ENCODE measurements at regions not wholly inside any gene's neighbourhood (a gene's known extent, or its start where the extent isn't known, plus 50 kb on each side); places are given as distances from the start of the nearest gene placed in this dataset.

DNA sequence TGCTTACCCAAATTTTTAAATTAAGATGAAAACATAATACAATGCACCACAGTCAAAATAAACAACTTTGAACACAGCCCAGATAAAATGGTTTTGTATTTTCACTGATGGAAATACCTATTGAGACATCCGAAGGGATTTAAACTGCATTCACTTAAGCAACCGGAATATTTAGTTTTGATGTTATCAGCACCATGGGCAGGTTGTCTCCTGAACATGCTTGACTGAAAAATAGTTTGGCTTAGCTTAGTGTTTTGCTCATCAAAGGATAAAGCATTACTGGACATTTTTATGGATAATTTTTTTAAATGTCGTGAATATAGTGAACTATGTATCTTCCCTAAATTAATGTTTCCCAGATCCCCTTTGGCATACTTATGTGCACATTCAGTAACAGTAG, 177.5 kb downstream of the GJA1 start:
- TF ChIP-seq, protein P1, sequence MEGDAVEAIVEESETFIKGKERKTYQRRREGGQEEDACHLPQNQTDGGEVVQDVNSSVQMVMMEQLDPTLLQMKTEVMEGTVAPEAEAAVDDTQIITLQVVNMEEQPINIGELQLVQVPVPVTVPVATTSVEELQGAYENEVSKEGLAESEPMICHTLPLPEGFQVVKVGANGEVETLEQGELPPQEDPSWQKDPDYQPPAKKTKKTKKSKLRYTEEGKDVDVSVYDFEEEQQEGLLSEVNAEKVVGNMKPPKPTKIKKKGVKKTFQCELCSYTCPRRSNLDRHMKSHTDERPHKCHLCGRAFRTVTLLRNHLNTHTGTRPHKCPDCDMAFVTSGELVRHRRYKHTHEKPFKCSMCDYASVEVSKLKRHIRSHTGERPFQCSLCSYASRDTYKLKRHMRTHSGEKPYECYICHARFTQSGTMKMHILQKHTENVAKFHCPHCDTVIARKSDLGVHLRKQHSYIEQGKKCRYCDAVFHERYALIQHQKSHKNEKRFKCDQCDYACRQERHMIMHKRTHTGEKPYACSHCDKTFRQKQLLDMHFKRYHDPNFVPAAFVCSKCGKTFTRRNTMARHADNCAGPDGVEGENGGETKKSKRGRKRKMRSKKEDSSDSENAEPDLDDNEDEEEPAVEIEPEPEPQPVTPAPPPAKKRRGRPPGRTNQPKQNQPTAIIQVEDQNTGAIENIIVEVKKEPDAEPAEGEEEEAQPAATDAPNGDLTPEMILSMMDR (IDR thresholded peaks at IDR 0.05) = no peak
- Mint-ChIP-seq H3K4me1 (no peaks in the 10 kb centered on the region), H3K9me3 (no peaks in the 10 kb centered on the region), H3K27me3 (no peaks in the 10 kb centered on the region), H3K27ac (no peak overlapping the region), H3K36me3 (ENCODE audit: low read depth) (no peaks in the 10 kb centered on the region), H3K4me3 (no peak overlapping the region)
- CTCF ChIA-PET = no interaction called here
- POLR2A ChIA-PET = no interaction called here
- no peak for ATAC-seq (ENCODE audit: low read depth)
- intact Hi-C loops (cut with micrococcal nuclease) = no loop called here
- DNase-seq = no peak

DNA sequence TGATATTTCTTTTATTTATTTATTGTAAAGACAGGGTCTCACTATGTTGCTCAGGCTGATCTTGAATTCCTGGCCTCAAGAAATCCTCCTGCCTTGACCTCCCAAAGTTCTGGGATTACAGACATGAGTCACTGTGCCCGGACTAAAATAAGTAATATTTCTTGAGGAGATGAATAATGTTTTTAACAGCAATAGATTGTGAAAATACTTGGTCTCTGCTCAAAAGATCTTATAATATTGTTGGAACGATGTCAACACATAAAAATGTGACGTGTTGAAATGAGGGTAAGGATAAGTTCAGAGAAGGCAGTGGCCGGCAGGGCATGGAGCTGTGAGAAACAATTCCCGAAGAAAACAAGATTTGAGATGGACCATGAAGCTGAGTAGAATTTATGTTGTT, 178.7 kb downstream of the GJA1 start:
- H3K4me1 Mint-ChIP-seq = no peaks in the 10 kb centered on the region
- H3K9me3 Mint-ChIP-seq = no peaks in the 10 kb centered on the region
- no peak for DNase-seq
- intact Hi-C loops (cut with micrococcal nuclease) = no loop called here
- TF ChIP-seq, protein P1 (IDR thresholded peaks at IDR 0.05) = no peak
- no peak overlapping the region for H3K4me3 Mint-ChIP-seq
- H3K27me3 Mint-ChIP-seq = no peaks in the 10 kb centered on the region
- H3K27ac Mint-ChIP-seq = no peak overlapping the region
- ChIA-PET CTCF (no interaction called here), POLR2A (no interaction called here)
- no peaks in the 10 kb centered on the region for H3K36me3 Mint-ChIP-seq (ENCODE audit: low read depth)
- ATAC-seq (ENCODE audit: low read depth) = no peak

GRCh38 chr6:121615493-121615892, 180.0 kb downstream of the GJA1 start:
- H3K27ac Mint-ChIP-seq = no peak overlapping the region
- DNase-seq (no peak), ATAC-seq (ENCODE audit: low read depth) (no peak)
- CTCF ChIA-PET = no interaction called here
- no peak overlapping the region for H3K4me3 Mint-ChIP-seq
- H3K9me3 Mint-ChIP-seq = no peaks in the 10 kb centered on the region
- no peaks in the 10 kb centered on the region for H3K4me1 Mint-ChIP-seq
- POLR2A ChIA-PET = no interaction called here
- no peaks in the 10 kb centered on the region for H3K36me3 Mint-ChIP-seq (ENCODE audit: low read depth)
- intact Hi-C loops (cut with micrococcal nuclease) = no loop called here
- TF ChIP-seq, protein P1 (IDR thresholded peaks at IDR 0.05) = no peak
- no peaks in the 10 kb centered on the region for H3K27me3 Mint-ChIP-seq

DNA sequence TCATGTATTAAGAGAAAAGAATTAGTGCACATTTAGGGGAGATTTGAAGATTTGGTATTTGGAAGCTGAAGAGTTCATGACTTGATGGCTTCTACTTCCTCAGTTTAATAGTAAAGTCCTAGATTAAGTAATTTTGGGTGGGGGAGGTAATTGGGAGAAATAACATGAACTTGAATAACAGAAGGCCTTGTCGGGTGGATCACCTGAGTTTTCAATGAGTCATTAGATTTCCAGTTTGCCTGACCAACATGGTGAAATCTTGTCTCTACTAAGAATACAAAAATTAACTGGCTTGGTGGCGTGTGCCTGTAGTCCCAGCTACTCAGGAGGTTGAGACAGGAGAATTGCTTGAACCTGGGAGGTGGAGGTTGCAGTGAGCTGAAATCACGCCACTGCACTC, 181.0 kb downstream of the GJA1 start:
- Mint-ChIP-seq H3K9me3 (no peaks in the 10 kb centered on the region), H3K4me1 (no peaks in the 10 kb centered on the region), H3K27ac (no peak overlapping the region), H3K36me3 (ENCODE audit: low read depth) (no peaks in the 10 kb centered on the region), H3K4me3 (no peak overlapping the region), H3K27me3 (no peaks in the 10 kb centered on the region)
- TF ChIP-seq, protein P1 (IDR thresholded peaks at IDR 0.05) = no peak
- ATAC-seq (ENCODE audit: low read depth) = no peak
- no peak for DNase-seq
- ChIA-PET CTCF (no interaction called here), POLR2A (no interaction called here)
- intact Hi-C loops (cut with micrococcal nuclease) = no loop called here

GRCh38 chr6:121617388-121617787, 181.9 kb downstream of the GJA1 start:
- no peaks in the 10 kb centered on the region for H3K27me3 Mint-ChIP-seq
- no peak overlapping the region for H3K4me3 Mint-ChIP-seq
- no peaks in the 10 kb centered on the region for H3K36me3 Mint-ChIP-seq (ENCODE audit: low read depth)
- ChIA-PET POLR2A (interaction anchor here (0.6 to 0.7 kb wide), 2 partner anchors 13 to 21 kb away, joined by 4 to 10 read pairs; no protein-coding TSS in a partner anchor), CTCF (no interaction called here)
- intact Hi-C loops (cut with micrococcal nuclease) = no loop called here
- DNase-seq (no peak), ATAC-seq (ENCODE audit: low read depth) (no peak)
- TF ChIP-seq, protein P1 (IDR thresholded peaks at IDR 0.05) = no peak
- no peak overlapping the region for H3K27ac Mint-ChIP-seq
- H3K9me3 Mint-ChIP-seq = no peaks in the 10 kb centered on the region
- H3K4me1 Mint-ChIP-seq = no peaks in the 10 kb centered on the region

All from activated B cell treated with CpG ODN at 0.5 μM for 24 hours (primary cell).